IPS-20b (cell line): ENCODE measurements at regions not wholly inside any gene's neighbourhood (a gene's known extent, or its start where the extent isn't known, plus 50 kb on each side); places are given as distances from the start of the nearest gene placed in this dataset.

Experiments used
- H3K27ac ChIP-seq: one replicate; pipeline ENCODE4 v1.5.1; 2013; ENCODE audit warnings: low read length
- H3K27me3 ChIP-seq: 2 replicates; pipeline ENCODE4 v1.6.1; 2013; ENCODE audit warnings: mild to moderate bottlenecking, low read length, inconsistent platforms; ENCODE audit not compliant: insufficient read depth
- H3K36me3 ChIP-seq: 2 replicates; pipeline ENCODE4 v1.6.1; 2013; ENCODE audit warnings: low read depth, mild to moderate bottlenecking, inconsistent platforms, low read length, moderate library complexity; ENCODE audit not compliant: insufficient read depth
- H3K4me1 ChIP-seq: 2 replicates; pipeline ENCODE4 v1.6.1; 2013; ENCODE audit warnings: mild to moderate bottlenecking, control low read depth, inconsistent platforms, low read length, moderate library complexity; ENCODE audit not compliant: insufficient read depth
- H3K4me3 ChIP-seq: 2 replicates; pipeline ENCODE4 v1.5.1; 2013; ENCODE audit warnings: mild to moderate bottlenecking, low read length, inconsistent platforms
- H3K9ac ChIP-seq: 2 replicates; pipeline ENCODE4 v1.6.1; 2013; ENCODE audit warnings: low read depth, mild to moderate bottlenecking, inconsistent platforms, low read length, moderate library complexity
- H3K9me3 ChIP-seq: 2 replicates; pipeline ENCODE4 v1.6.1; 2013; ENCODE audit warnings: mild to moderate bottlenecking, low read depth, low read length, inconsistent platforms; ENCODE audit not compliant: insufficient read depth

- no peaks in the 10 kb centered on the region for H3K4me1 ChIP-seq
- no peaks in the 10 kb centered on the region for H3K27me3 ChIP-seq
- no peak overlapping the region for H3K27ac ChIP-seq
- no peaks in the 10 kb centered on the region for H3K9me3 ChIP-seq
- no peaks in the 10 kb centered on the region for H3K36me3 ChIP-seq
- H3K4me3 ChIP-seq: no peak overlapping the region
- no peak overlapping the region for H3K9ac ChIP-seq
These were observed 122.0 kb upstream of the MAFB start for GRCh38 chr20:40811004-40811403.

- Histone ChIP-seq H3K27ac (no peak overlapping the region), H3K9me3 (no peaks in the 10 kb centered on the region), H3K4me1 (no peaks in the 10 kb centered on the region), H3K27me3 (no peaks in the 10 kb centered on the region), H3K4me3 (no peak overlapping the region), H3K36me3 (no peaks in the 10 kb centered on the region), H3K9ac (no peak overlapping the region)
These were observed 122.8 kb upstream of the MAFB start for GRCh38 chr20:40811660-40812414.

GRCh38 chr20:40812415-40812925 lies 123.4 kb upstream of the MAFB start:
- no peaks in the 10 kb centered on the region for H3K4me1 ChIP-seq
- H3K9ac ChIP-seq: no peak overlapping the region
- H3K36me3 ChIP-seq: no peaks in the 10 kb centered on the region
- H3K9me3 ChIP-seq: no peaks in the 10 kb centered on the region
- no peaks in the 10 kb centered on the region for H3K27me3 ChIP-seq
- no peak overlapping the region for H3K27ac ChIP-seq
- no peak overlapping the region for H3K4me3 ChIP-seq

- H3K4me3 ChIP-seq: no peak overlapping the region
- no peaks in the 10 kb centered on the region for H3K27me3 ChIP-seq
- H3K27ac ChIP-seq: no peak overlapping the region
- H3K36me3 ChIP-seq: no peaks in the 10 kb centered on the region
- H3K9ac ChIP-seq: no peak overlapping the region
- no peaks in the 10 kb centered on the region for H3K9me3 ChIP-seq
- H3K4me1 ChIP-seq: no peaks in the 10 kb centered on the region
These were observed 124.0 kb upstream of the MAFB start for GRCh38 chr20:40813029-40813431.

- Histone ChIP-seq H3K27ac (no peak overlapping the region), H3K4me3 (no peak overlapping the region), H3K27me3 (no peaks in the 10 kb centered on the region), H3K9me3 (no peaks in the 10 kb centered on the region), H3K36me3 (no peaks in the 10 kb centered on the region), H3K9ac (no peak overlapping the region), H3K4me1 (no peaks in the 10 kb centered on the region)
These were observed 124.9 kb upstream of the MAFB start for GRCh38 chr20:40813708-40814630.

GRCh38 chr20:40814631-40814960 lies 125.6 kb upstream of the MAFB start:
- no peak overlapping the region for H3K4me3 ChIP-seq
- H3K9ac ChIP-seq: no peak overlapping the region
- H3K36me3 ChIP-seq: no peaks in the 10 kb centered on the region
- no peaks in the 10 kb centered on the region for H3K4me1 ChIP-seq
- H3K27me3 ChIP-seq: no peaks in the 10 kb centered on the region
- no peaks in the 10 kb centered on the region for H3K9me3 ChIP-seq
- H3K27ac ChIP-seq: no peak overlapping the region

GRCh38 chr20:40815156-40816038 lies 126.4 kb upstream of the MAFB start:
- Histone ChIP-seq H3K27me3 (no peaks in the 10 kb centered on the region), H3K27ac (no peak overlapping the region), H3K36me3 (no peaks in the 10 kb centered on the region), H3K4me3 (no peak overlapping the region), H3K9ac (no peak overlapping the region), H3K9me3 (no peaks in the 10 kb centered on the region), H3K4me1 (no peaks in the 10 kb centered on the region)

- Histone ChIP-seq H3K4me1 (no peaks in the 10 kb centered on the region), H3K27ac (no peak overlapping the region), H3K36me3 (no peaks in the 10 kb centered on the region), H3K9me3 (no peaks in the 10 kb centered on the region), H3K27me3 (no peaks in the 10 kb centered on the region), H3K9ac (no peak overlapping the region), H3K4me3 (no peak overlapping the region)
These were observed 127.0 kb upstream of the MAFB start for GRCh38 chr20:40816039-40816352.

GRCh38 chr20:40821429-40821828 lies 132.4 kb upstream of the MAFB start:
- Histone ChIP-seq H3K27me3 (no peaks in the 10 kb centered on the region), H3K36me3 (no peaks in the 10 kb centered on the region), H3K9me3 (no peaks in the 10 kb centered on the region), H3K4me1 (no peaks in the 10 kb centered on the region), H3K9ac (no peak overlapping the region), H3K27ac (no peak overlapping the region), H3K4me3 (no peak overlapping the region)

- no peak overlapping the region for H3K27ac ChIP-seq
- no peak overlapping the region for H3K9ac ChIP-seq
- no peaks in the 10 kb centered on the region for H3K4me1 ChIP-seq
- no peaks in the 10 kb centered on the region for H3K9me3 ChIP-seq
- H3K4me3 ChIP-seq: no peak overlapping the region
- no peaks in the 10 kb centered on the region for H3K36me3 ChIP-seq
- no peaks in the 10 kb centered on the region for H3K27me3 ChIP-seq
These were observed 137.7 kb upstream of the MAFB start for GRCh38 chr20:40826699-40827098.

- Histone ChIP-seq H3K27me3 (no peaks in the 10 kb centered on the region), H3K9ac (no peak overlapping the region), H3K4me1 (no peaks in the 10 kb centered on the region), H3K9me3 (no peaks in the 10 kb centered on the region; the same call in 1 of the 2 replicates), H3K36me3 (no peaks in the 10 kb centered on the region), H3K27ac (no peak overlapping the region), H3K4me3 (no peak overlapping the region)
These were observed 146.3 kb upstream of the MAFB start for GRCh38 chr20:40835321-40835720.
